Uterus (tissue), 3 donors: ENCODE measurements at regions not wholly inside any gene's neighbourhood (a gene's known extent, or its start where the extent isn't known, plus 50 kb on each side); places are given as distances from the start of the nearest gene placed in this dataset.

Experiments
- DNase-seq, 2 donors: peaks; one replicate each; pipeline ENCODE4 v3.0.0-alpha.2; 2019 to 2020
- H3K27ac ChIP-seq, 2 donors: fragments of 200-600 bp; sonication (generic); 1 replicate in 1 of 2; 2 replicates in 1 of 2; pipeline ENCODE4 v1.5.1; 2016 to 2018
- H3K27me3 ChIP-seq, 2 donors: fragments of 200-600 bp; sonication (generic); one replicate each; pipeline ENCODE4 v1.5.1; 2018 to 2019; ENCODE audit warnings: control low read depth in 1 of 2
- H3K36me3 ChIP-seq, 2 donors: fragments of 200-600 bp; sonication (generic); one replicate each; pipeline ENCODE4 v1.5.1; 2019; ENCODE audit warnings: control low read depth in 1 of 2
- H3K4me1 ChIP-seq, 2 donors: fragments of 200-600 bp; sonication (generic); one replicate each; pipeline ENCODE4 v1.5.1; 2018 to 2019; ENCODE audit warnings: control low read depth in 1 of 2
- H3K4me3 ChIP-seq, 2 donors: fragments of 200-600 bp; sonication (generic); 1 replicate in 1 of 2; 2 replicates in 1 of 2; pipeline ENCODE4 v1.5.1; 2018 to 2019; ENCODE audit warnings: mild to moderate bottlenecking in 1 of 2
- H3K9me3 ChIP-seq, 2 donors: fragments of 200-600 bp; sonication (generic); one replicate each; pipeline ENCODE4 v1.5.1; 2019; ENCODE audit warnings: control low read depth in 1 of 2
- CTCF ChIP-seq, 4 experiments: fragments of 200-600 bp in 2 of 4; fragments of 450-650 bp in 2 of 4; sonication (generic) in 2 of 4; IDR thresholded peaks; one replicate each; pipeline ENCODE4 v1.5.1; 2016 to 2019; ENCODE audit warnings: antibody characterized with exemption in 4 of 4, mild to moderate bottlenecking in 2 of 4, moderate library complexity in 1 of 4
- POLR2A ChIP-seq, 2 donors: fragments of 450-650 bp; IDR thresholded peaks; one replicate each; pipeline ENCODE4 v1.6.1; 2016; ENCODE audit warnings: antibody characterized with exemption in 2 of 2, mild to moderate bottlenecking in 1 of 2, moderate library complexity in 1 of 2
- intact Hi-C: fragments of 100-400 bp; cut with DNase I; formaldehyde crosslinking; loops from one replicate; pipeline ENCODE4 v1.15.1; 2023; ENCODE audit warnings: low total_unique reads
- donor health status: DM: yes; HTN: yes; CAD: no.

GRCh38 chr3:8218353-8218940 is 283.2 kb upstream of the LMCD1 start:
- no peak for DNase-seq
- intact Hi-C loops: no loop called here
- H3K27me3 ChIP-seq: no peaks in the 10 kb centered on the region
- no peak overlapping the region for H3K27ac ChIP-seq
- peaks cover 0 to 4% of the 10 kb centered on the region in 2 donors for H3K4me1 ChIP-seq
- no peaks in the 10 kb centered on the region for H3K36me3 ChIP-seq
- TF ChIP-seq POLR2A (IDR thresholded peaks at IDR 0.05): no peak
- no peak for TF ChIP-seq CTCF (IDR thresholded peaks at IDR 0.05)
- H3K9me3 ChIP-seq: no peaks in the 10 kb centered on the region
- H3K4me3 ChIP-seq: no peak overlapping the region

- H3K27me3 ChIP-seq: no peaks in the 10 kb centered on the region
- DNase-seq: no peak
- H3K4me1 ChIP-seq: peaks cover 0 to 4% of the 10 kb centered on the region in 2 donors
- H3K36me3 ChIP-seq: no peaks in the 10 kb centered on the region
- TF ChIP-seq CTCF (IDR thresholded peaks at IDR 0.05) (no peak), POLR2A (IDR thresholded peaks at IDR 0.05) (no peak)
- H3K27ac ChIP-seq: no peak overlapping the region
- no peak overlapping the region for H3K4me3 ChIP-seq
- intact Hi-C loops: no loop called here
- no peaks in the 10 kb centered on the region for H3K9me3 ChIP-seq
Measured at GRCh38 chr3:8220291-8220690, 281.3 kb upstream of the LMCD1 start.

- intact Hi-C loops: no loop called here
- Histone ChIP-seq H3K36me3 (no peaks in the 10 kb centered on the region), H3K4me1 (no peaks in the 10 kb centered on the region), H3K4me3 (no peak overlapping the region), H3K9me3 (no peaks in the 10 kb centered on the region), H3K27me3 (no peaks in the 10 kb centered on the region), H3K27ac (no peak overlapping the region)
- DNase-seq: no peak
- TF ChIP-seq CTCF (IDR thresholded peaks at IDR 0.05) (no peak), POLR2A (IDR thresholded peaks at IDR 0.05) (no peak)
Measured at GRCh38 chr3:8223766-8224165, 277.9 kb upstream of the LMCD1 start.

- H3K9me3 ChIP-seq: no peaks in the 10 kb centered on the region
- no peak for DNase-seq
- no peak overlapping the region for H3K4me3 ChIP-seq
- H3K4me1 ChIP-seq: no peaks in the 10 kb centered on the region
- H3K27ac ChIP-seq: no peak overlapping the region
- intact Hi-C loops: no loop called here
- H3K27me3 ChIP-seq: no peaks in the 10 kb centered on the region
- no peak for TF ChIP-seq POLR2A (IDR thresholded peaks at IDR 0.05)
- no peaks in the 10 kb centered on the region for H3K36me3 ChIP-seq
Measured at GRCh38 chr3:8224941-8225340, 276.7 kb upstream of the LMCD1 start.

GRCh38 chr3:8233938-8234337 is 267.7 kb upstream of the LMCD1 start:
- Histone ChIP-seq H3K4me3 (no peak overlapping the region), H3K36me3 (no peaks in the 10 kb centered on the region), H3K27ac (no peak overlapping the region), H3K9me3 (no peaks in the 10 kb centered on the region), H3K27me3 (no peaks in the 10 kb centered on the region), H3K4me1 (no peaks in the 10 kb centered on the region)
- intact Hi-C loops: no loop called here
- TF ChIP-seq CTCF (IDR thresholded peaks at IDR 0.05) (no peak), POLR2A (IDR thresholded peaks at IDR 0.05) (no peak)
- no peak for DNase-seq

GRCh38 chr3:8236264-8236663 is 265.4 kb upstream of the LMCD1 start:
- H3K27ac ChIP-seq: no peak overlapping the region
- no peaks in the 10 kb centered on the region for H3K4me1 ChIP-seq
- H3K4me3 ChIP-seq: no peak overlapping the region
- no peak for DNase-seq
- no peaks in the 10 kb centered on the region for H3K27me3 ChIP-seq
- no peaks in the 10 kb centered on the region for H3K36me3 ChIP-seq
- intact Hi-C loops: no loop called here
- TF ChIP-seq POLR2A (IDR thresholded peaks at IDR 0.05) (no peak), CTCF (IDR thresholded peaks at IDR 0.05) (no peak)
- peaks cover 0 to 2% of the 10 kb centered on the region in 2 donors for H3K9me3 ChIP-seq
